ENCODE measurements at regions not wholly inside any gene's neighbourhood (a gene's known extent, or its start where the extent isn't known, plus 50 kb on each side); places are given as distances from the start of the nearest gene placed in this dataset.

DNA sequence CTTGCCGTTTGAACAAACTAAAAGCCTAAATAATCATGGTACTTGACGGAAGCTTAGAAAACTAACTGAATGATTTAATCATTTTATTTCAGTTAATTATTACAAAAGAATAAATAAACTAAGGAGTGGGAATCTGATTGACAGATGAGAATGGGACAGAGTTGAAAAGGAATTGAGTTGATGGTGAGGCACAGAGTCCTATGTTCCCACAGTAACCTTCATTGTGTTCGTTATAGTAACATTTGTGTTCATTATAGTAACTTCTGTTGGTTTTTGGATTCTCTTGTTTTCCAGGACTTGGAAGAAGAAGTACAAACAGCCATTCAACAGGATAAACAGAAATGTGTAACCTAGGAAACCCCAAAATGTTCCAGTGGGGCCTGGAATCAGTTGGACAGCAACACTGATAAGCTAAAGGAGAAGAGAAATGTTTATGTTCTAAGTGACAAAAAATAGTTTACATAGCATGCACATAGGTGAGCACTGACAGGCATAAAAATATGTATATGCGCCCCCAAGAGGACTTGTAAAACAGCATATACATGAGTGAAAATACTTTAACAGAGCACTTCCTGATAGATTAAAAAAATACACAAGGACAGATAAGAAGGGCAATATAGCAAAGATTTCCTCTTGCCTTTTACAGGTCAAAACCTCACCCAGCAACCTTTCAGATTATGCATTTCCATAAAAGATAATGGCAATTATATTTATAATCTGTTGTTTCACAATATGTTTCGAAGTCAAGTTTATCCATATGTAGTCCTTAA lies 218.6 kb upstream of the HTR2C start (continued):
- TF ChIP-seq ZNF600 (tag by site-specific recombination; IDR thresholded peaks at IDR 0.05) (no peak), IKZF3 (tag by site-specific recombination; IDR thresholded peaks at IDR 0.05) (no peak), ZNF660 (tag by site-specific recombination; IDR thresholded peaks at IDR 0.05) (no peak), ZNF132 (tag by site-specific recombination; IDR thresholded peaks at IDR 0.05; ENCODE audit: borderline replicate concordance) (no peak), ZBTB21 (tag by site-specific recombination; IDR thresholded peaks at IDR 0.05) (no peak), REPIN1 (tag by site-specific recombination; IDR thresholded peaks at IDR 0.05; ENCODE audit: low read depth) (no peak), ZNF394 (tag by site-specific recombination; IDR thresholded peaks at IDR 0.05; ENCODE audit: borderline replicate concordance) (no peak)

DNA sequence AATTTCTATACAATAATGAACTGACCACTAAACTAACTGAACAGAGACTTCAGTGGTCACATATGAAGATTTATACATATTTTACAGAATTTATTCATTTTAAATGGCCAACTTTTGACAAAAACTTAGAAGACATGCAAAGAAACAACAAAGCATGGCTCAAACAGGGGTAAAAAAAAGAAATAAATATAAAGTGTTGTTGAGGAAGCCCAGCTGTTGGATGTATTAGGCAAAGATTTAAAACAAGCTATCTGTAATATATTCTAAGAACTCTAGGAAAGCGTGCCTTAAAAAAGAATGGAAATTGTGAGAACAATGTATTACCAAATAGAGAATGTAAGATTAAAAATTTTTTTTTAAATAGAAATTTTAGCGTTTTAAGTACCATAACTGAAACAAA lies 210.9 kb upstream of the HTR2C start:
- CTCF ChIA-PET, result interaction anchor here (0.6 to 0.7 kb wide), 2 partner anchors 68 to 194 kb away, joined by 3 to 4 read pairs; no protein-coding TSS in a partner anchor
- no peaks in the 10 kb centered on the region for H3K9me3 ChIP-seq (ENCODE audit: control insufficient read depth, insufficient read depth, low read depth, low read length)
- H3K36me3 ChIP-seq (ENCODE audit: control insufficient read depth in 2 of 2, insufficient read depth in 1 of 2, low read length in 2 of 2), result no peaks in the 10 kb centered on the region
- TF ChIP-seq, protein P1, sequence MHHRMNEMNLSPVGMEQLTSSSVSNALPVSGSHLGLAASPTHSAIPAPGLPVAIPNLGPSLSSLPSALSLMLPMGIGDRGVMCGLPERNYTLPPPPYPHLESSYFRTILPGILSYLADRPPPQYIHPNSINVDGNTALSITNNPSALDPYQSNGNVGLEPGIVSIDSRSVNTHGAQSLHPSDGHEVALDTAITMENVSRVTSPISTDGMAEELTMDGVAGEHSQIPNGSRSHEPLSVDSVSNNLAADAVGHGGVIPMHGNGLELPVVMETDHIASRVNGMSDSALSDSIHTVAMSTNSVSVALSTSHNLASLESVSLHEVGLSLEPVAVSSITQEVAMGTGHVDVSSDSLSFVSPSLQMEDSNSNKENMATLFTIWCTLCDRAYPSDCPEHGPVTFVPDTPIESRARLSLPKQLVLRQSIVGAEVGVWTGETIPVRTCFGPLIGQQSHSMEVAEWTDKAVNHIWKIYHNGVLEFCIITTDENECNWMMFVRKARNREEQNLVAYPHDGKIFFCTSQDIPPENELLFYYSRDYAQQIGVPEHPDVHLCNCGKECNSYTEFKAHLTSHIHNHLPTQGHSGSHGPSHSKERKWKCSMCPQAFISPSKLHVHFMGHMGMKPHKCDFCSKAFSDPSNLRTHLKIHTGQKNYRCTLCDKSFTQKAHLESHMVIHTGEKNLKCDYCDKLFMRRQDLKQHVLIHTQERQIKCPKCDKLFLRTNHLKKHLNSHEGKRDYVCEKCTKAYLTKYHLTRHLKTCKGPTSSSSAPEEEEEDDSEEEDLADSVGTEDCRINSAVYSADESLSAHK (tag by site-specific recombination; IDR thresholded peaks at IDR 0.05), result no peak
- no peak for TF ChIP-seq ZNF140 (tag by site-specific recombination; IDR thresholded peaks at IDR 0.05)
- no peak for TF ChIP-seq GLIS2 (tag by site-specific recombination; IDR thresholded peaks at IDR 0.05)
- TF ChIP-seq ZFP41 (tag by site-specific recombination; IDR thresholded peaks at IDR 0.05; ENCODE audit: borderline replicate concordance), result no peak
- no peak for TF ChIP-seq ZNF423 (tag by site-specific recombination; IDR thresholded peaks at IDR 0.05)
- TF ChIP-seq ZNF292 (tag by site-specific recombination; IDR thresholded peaks at IDR 0.05; ENCODE audit: borderline replicate concordance, low read depth), result no peak
- TF ChIP-seq HOXD13 (CRISPR knock-in tag; IDR thresholded peaks at IDR 0.05; ENCODE audit: borderline replicate concordance), result no peak
- TF ChIP-seq, protein P2, sequence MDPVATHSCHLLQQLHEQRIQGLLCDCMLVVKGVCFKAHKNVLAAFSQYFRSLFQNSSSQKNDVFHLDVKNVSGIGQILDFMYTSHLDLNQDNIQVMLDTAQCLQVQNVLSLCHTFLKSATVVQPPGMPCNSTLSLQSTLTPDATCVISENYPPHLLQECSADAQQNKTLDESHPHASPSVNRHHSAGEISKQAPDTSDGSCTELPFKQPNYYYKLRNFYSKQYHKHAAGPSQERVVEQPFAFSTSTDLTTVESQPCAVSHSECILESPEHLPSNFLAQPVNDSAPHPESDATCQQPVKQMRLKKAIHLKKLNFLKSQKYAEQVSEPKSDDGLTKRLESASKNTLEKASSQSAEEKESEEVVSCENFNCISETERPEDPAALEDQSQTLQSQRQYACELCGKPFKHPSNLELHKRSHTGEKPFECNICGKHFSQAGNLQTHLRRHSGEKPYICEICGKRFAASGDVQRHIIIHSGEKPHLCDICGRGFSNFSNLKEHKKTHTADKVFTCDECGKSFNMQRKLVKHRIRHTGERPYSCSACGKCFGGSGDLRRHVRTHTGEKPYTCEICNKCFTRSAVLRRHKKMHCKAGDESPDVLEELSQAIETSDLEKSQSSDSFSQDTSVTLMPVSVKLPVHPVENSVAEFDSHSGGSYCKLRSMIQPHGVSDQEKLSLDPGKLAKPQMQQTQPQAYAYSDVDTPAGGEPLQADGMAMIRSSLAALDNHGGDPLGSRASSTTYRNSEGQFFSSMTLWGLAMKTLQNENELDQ (tag by site-specific recombination; IDR thresholded peaks at IDR 0.05; ENCODE audit: low read depth), result no peak
- TF ChIP-seq, protein P3, sequence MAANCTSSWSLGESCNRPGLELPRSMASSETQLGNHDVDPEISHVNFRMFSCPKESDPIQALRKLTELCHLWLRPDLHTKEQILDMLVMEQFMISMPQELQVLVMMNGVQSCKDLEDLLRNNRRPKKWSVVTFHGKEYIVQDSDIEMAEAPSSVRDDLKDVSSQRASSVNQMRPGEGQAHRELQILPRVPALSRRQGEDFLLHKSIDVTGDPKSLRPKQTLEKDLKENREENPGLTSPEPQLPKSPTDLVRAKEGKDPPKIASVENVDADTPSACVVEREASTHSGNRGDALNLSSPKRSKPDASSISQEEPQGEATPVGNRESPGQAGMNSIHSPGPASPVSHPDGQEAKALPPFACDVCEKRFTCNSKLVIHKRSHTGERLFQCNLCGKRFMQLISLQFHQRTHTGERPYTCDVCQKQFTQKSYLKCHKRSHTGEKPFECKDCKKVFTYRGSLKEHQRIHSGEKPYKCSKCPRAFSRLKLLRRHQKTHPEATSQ (tag by site-specific recombination; IDR thresholded peaks at IDR 0.05), result no peak
- no peak for TF ChIP-seq MEIS1 (CRISPR knock-in tag; IDR thresholded peaks at IDR 0.05; ENCODE audit: borderline replicate concordance)
- no peak for TF ChIP-seq ZNF223 (tag by site-specific recombination; IDR thresholded peaks at IDR 0.05)
- TF ChIP-seq ZNF510 (tag by site-specific recombination; IDR thresholded peaks at IDR 0.05; ENCODE audit: insufficient replicate concordance), result no peak
- no peak for TF ChIP-seq ZNF24 (tag by site-specific recombination; IDR thresholded peaks at IDR 0.05)
- TF ChIP-seq YY2 (tag by site-specific recombination; IDR thresholded peaks at IDR 0.05), result no peak
- TF ChIP-seq ZBTB8A (tag by site-specific recombination; IDR thresholded peaks at IDR 0.05), result no peak
- no peak for TF ChIP-seq ZNF548 (tag by site-specific recombination; IDR thresholded peaks at IDR 0.05)
- no peaks in the 10 kb centered on the region for H3K4me1 ChIP-seq (ENCODE audit: control insufficient read depth, insufficient read depth, low read length)
- POLR2A ChIA-PET, result no interaction called here
- no peak overlapping the region for H3K4me3 ChIP-seq (ENCODE audit: low read depth, low read length)
- H3K27ac ChIP-seq (ENCODE audit: extremely low read depth, low read depth, low read length), result no peak overlapping the region
